Uterus (tissue), 2 donors: ENCODE measurements at regions not wholly inside any gene's neighbourhood (a gene's known extent, or its start where the extent isn't known, plus 50 kb on each side); places are given as distances from the start of the nearest gene placed in this dataset.
"Not testable (repeated sequence)": the region's sequence is repeated elsewhere in the genome, so short reads cannot be mapped to it uniquely, and the experiment has no call there.

Experiments
- POLR2A ChIP-seq, 2 donors: fragments of 450-650 bp; IDR thresholded peaks; one replicate each; pipeline ENCODE4 v1.6.1; 2016; ENCODE audit warnings: antibody characterized with exemption in 2 of 2, mild to moderate bottlenecking in 1 of 2, moderate library complexity in 1 of 2
- TF ChIP-seq, protein P1 (sequence below), 4 experiments: fragments of 200-600 bp in 2 of 4; fragments of 450-650 bp in 2 of 4; sonication (generic) in 2 of 4; IDR thresholded peaks; one replicate each; pipeline ENCODE4 v1.5.1; 2016 to 2019; ENCODE audit warnings: antibody characterized with exemption in 4 of 4, mild to moderate bottlenecking in 2 of 4, moderate library complexity in 1 of 4

DNA sequence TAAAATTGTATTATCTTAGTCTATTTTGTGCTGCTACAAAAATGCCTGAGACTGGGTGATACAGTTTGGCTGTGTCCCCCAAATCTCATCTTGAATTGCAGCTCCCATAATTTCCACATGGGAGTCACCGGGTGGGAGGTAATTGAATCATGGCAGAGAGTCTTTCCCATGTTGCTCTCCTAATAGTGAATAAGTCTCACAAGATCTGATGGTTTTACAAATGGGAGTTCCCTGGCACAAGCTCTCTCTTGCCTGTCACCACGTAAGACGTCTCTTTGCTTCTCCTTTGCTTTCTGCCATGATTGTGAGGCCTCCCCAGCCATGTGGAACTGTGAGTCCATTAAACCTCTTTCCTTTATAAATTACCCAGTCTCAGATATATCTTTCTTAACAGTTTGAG is 57.0 kb upstream of the SLC35F5 start:
- not testable (repeated sequence) for TF ChIP-seq POLR2A (IDR thresholded peaks at IDR 0.05)
- TF ChIP-seq, protein P1, sequence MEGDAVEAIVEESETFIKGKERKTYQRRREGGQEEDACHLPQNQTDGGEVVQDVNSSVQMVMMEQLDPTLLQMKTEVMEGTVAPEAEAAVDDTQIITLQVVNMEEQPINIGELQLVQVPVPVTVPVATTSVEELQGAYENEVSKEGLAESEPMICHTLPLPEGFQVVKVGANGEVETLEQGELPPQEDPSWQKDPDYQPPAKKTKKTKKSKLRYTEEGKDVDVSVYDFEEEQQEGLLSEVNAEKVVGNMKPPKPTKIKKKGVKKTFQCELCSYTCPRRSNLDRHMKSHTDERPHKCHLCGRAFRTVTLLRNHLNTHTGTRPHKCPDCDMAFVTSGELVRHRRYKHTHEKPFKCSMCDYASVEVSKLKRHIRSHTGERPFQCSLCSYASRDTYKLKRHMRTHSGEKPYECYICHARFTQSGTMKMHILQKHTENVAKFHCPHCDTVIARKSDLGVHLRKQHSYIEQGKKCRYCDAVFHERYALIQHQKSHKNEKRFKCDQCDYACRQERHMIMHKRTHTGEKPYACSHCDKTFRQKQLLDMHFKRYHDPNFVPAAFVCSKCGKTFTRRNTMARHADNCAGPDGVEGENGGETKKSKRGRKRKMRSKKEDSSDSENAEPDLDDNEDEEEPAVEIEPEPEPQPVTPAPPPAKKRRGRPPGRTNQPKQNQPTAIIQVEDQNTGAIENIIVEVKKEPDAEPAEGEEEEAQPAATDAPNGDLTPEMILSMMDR (IDR thresholded peaks at IDR 0.05): not testable (repeated sequence)
